BJ (cell line): ENCODE measurements at regions not wholly inside any gene's neighbourhood (a gene's known extent, or its start where the extent isn't known, plus 50 kb on each side); places are given as distances from the start of the nearest gene placed in this dataset.
"Not testable (repeated sequence)": the region's sequence is repeated elsewhere in the genome, so short reads cannot be mapped to it uniquely, and the experiment has no call there.

Experiments
- CTCF ChIA-PET: fragments of 350-600 bp; formaldehyde crosslinking; extraction: SDS; loops from one replicate; lab custom pipeline; 2021; ENCODE audit warnings: antibody characterized with exemption, inconsistent platforms; lab: Yijun Ruan, JAX
- POLR2A ChIA-PET: fragments of 300-600 bp; sonication (Branson Sonifier 250); formaldehyde crosslinking; extraction: SDS; loops from one replicate; lab custom pipeline; 2021; ENCODE audit warnings: antibody characterized with exemption; lab: Charles Lee
- DNase-seq: peaks from one replicate; pipeline ENCODE4 v3.0.0-alpha.2; 2011; ENCODE audit warnings: low read depth
- H3K27me3 ChIP-seq: 2 replicates; pipeline ENCODE4 v1.6.0; 2011; ENCODE audit warnings: low read length; ENCODE audit not compliant: control insufficient read depth, insufficient read depth
- H3K36me3 ChIP-seq: 2 replicates; pipeline ENCODE4 v1.5.1; 2011; ENCODE audit warnings: low read length; ENCODE audit not compliant: control insufficient read depth, insufficient read depth
- H3K4me3 ChIP-seq: 2 replicates; pipeline ENCODE4 v1.5.1; 2011; ENCODE audit warnings: low read depth, mild to moderate bottlenecking, control low read depth, low read length
- CTCF ChIP-seq: IDR thresholded peaks from 2 replicates; pipeline ENCODE4 v1.5.1; 2011; ENCODE audit warnings: low read depth, mild to moderate bottlenecking, control low read depth, inconsistent platforms, low read length, moderate library complexity; ENCODE audit not compliant: insufficient read depth

- DNase-seq = no peak
- Histone ChIP-seq H3K27me3 (no peaks in the 10 kb centered on the region), H3K4me3 (no peak overlapping the region), H3K36me3 (no peaks in the 10 kb centered on the region)
- ChIA-PET CTCF (no interaction called here), POLR2A (no interaction called here)
- TF ChIP-seq CTCF = no peak
Observed at GRCh38 chr18:27301615-27302378, 116.7 kb upstream of the CHST9 start.

- H3K27me3 ChIP-seq = no peaks in the 10 kb centered on the region
- H3K4me3 ChIP-seq = no peak overlapping the region
- CTCF ChIA-PET = no interaction called here
- POLR2A ChIA-PET = no interaction called here
- TF ChIP-seq CTCF = no peak
- DNase-seq = no peak
- H3K36me3 ChIP-seq = no peaks in the 10 kb centered on the region
Observed at GRCh38 chr18:27298214-27298804, 113.2 kb upstream of the CHST9 start.

- CTCF ChIA-PET, POLR2A ChIA-PET, H3K4me3 ChIP-seq, DNase-seq, H3K27me3 ChIP-seq, H3K36me3 ChIP-seq: not testable (repeated sequence)
Observed at GRCh38 chr18:27285973-27286562, 101.0 kb upstream of the CHST9 start.

- CTCF ChIA-PET = no interaction called here
- Histone ChIP-seq H3K36me3 (no peaks in the 10 kb centered on the region), H3K27me3 (no peaks in the 10 kb centered on the region), H3K4me3 (no peak overlapping the region)
- POLR2A ChIA-PET = no interaction called here
- TF ChIP-seq CTCF = no peak
- DNase-seq = no peak
Observed at GRCh38 chr18:27278131-27278530, 93.0 kb upstream of the CHST9 start.

- ChIA-PET POLR2A (no interaction called here), CTCF (no interaction called here)
- DNase-seq = no peak
- no peaks in the 10 kb centered on the region for H3K27me3 ChIP-seq
- H3K36me3 ChIP-seq = no peaks in the 10 kb centered on the region
- H3K4me3 ChIP-seq = no peak overlapping the region
- no peak for TF ChIP-seq CTCF
Observed at GRCh38 chr18:27277554-27277953, 92.4 kb upstream of the CHST9 start.
